ACHN (cell line): ENCODE measurements at regions not wholly inside any gene's neighbourhood (a gene's known extent, or its start where the extent isn't known, plus 50 kb on each side); places are given as distances from the start of the nearest gene placed in this dataset.

Experiments
- DNase-seq: peaks from one replicate; pipeline ENCODE4 v3.0.0-alpha.2; 2015
- in situ Hi-C: cut with HindIII; loops from 2 replicates; pipeline ENCODE4 v1.10.0; 2017; ENCODE audit warnings: low sequenced_read_pairs, low pct_ligation_motif_present, low pct_unique_long_range_greater_than_20kb

- in situ Hi-C loops: no loop called here
- no peak for DNase-seq
Measured at GRCh38 chr15:89400782-89401545, 66.3 kb upstream of the POLG start.

GRCh38 chr15:89400116-89400781, 65.6 kb upstream of the POLG start:
- in situ Hi-C loops: no loop called here
- DNase-seq: no peak

- peak; percentile 60 for DNase-seq
- in situ Hi-C loops: no loop called here
Measured at GRCh38 chr15:89399238-89400115, 64.9 kb upstream of the POLG start.

DNA sequence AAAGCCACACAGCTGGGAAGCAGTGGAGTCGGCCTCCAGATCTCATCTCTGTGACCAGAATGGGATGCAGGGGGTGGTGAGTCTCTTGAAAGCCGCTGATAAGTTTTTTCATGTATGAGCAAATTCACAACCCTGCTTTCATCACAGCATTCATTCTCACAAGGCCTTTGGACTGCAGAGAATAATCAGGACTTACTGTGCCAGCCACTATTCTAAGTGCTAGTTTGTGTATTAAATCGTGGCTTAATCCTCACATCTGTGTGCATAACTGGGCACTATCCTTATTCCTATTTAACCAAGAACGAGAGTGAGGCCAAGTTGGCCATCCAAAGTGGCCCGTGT, 64.2 kb upstream of the POLG start:
- in situ Hi-C loops: no loop called here
- DNase-seq: no peak

DNA sequence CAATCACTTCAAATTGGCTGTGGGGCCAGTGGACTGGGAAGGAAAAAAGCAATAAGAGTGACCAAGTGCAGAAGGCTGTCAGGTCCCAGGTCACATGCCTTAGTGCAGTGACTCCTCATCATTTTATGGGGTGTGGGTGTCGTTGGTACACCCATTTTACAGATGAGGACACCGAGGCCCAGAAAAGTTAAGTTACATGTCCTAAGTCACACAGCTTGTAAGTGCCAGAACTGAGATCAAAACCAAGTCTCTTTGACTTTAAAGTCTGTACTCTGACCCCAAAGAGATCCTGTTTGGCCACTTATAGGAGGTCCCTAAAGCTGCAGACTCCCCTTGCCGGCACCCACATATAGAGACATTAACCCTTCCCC, 63.0 kb upstream of the POLG start:
- in situ Hi-C loops: no loop called here

GRCh38 chr15:89396723-89397652, 62.4 kb upstream of the POLG start:
- DNase-seq: no peak
- in situ Hi-C loops: no loop called here

More for the DNA sequence above, 63.0 kb upstream of the POLG start:
- DNase-seq: no peak

- in situ Hi-C loops: no loop called here
- no peak for DNase-seq
Measured at GRCh38 chr15:89395996-89396395, 61.4 kb upstream of the POLG start.

GRCh38 chr15:89395461-89395871, 60.8 kb upstream of the POLG start:
- DNase-seq: no peak
- in situ Hi-C loops: no loop called here

DNA sequence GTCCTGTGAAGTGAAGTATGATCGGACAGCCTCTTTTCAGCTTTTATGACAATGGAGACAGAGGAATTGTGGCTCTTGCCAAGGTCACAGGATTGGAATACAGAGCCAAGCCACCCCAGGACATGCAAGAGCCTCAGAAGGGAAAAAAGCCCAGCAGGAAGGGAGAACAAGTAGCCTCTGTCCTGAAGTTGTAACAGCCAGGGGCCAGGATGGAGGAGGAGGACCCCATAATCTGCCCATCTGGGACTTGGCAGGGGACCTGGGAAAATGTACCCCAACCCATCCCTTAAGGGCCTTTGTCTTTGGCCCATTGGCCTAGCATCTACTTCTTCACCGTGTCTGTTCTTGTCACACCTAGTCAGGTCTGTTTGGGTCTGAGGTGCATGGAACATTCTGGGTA, 60.4 kb upstream of the POLG start:
- no peak for DNase-seq
- in situ Hi-C loops: no loop called here

GRCh38 chr15:89393056-89393455, 58.4 kb upstream of the POLG start:
- DNase-seq: no peak
- in situ Hi-C loops: no loop called here

GRCh38 chr15:89391685-89392257, 57.1 kb upstream of the POLG start:
- no peak for DNase-seq
- in situ Hi-C loops: no loop called here

DNA sequence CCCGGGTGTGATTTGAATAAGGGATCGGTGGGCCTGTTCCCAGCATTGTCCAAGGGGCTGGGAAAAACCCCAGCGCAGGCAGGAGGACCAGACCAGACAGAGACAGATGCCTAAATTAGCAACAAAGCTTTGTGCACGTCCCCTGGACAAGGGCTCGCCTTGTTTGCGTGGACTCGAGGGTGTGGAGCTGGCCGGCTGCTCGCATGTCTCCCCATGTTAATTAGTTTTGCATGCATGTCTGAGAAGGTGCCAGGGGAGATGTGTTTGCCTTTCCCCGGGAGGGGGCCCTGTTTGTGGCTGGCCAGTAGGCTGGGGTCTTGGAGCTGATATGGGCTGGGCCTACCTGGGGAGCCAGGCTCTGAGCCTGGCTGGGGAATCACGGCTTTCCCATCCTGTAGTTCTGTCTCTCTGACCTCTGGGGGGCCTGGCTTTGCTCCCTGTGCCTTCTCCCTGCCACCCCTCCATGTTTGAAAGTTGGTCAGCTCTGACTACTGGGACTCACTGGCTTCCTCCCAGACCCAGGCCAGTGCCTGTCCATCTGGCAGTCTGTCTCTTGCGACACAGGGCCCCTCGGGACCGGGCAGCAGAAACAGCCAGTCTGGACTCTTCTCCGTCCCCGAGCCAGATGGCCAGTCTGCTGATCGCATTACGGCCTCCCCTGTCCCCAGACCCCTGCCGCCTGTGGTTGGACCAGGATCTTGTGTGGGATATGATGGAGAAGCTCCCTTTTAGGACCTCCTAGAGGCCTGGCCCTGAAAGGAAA, 55.4 kb upstream of the POLG start:
- no peak for DNase-seq
- in situ Hi-C loops: no loop called here

- no peak for DNase-seq
- in situ Hi-C loops: no loop called here
Measured at GRCh38 chr15:89387140-89387903, 52.7 kb upstream of the POLG start.

DNA sequence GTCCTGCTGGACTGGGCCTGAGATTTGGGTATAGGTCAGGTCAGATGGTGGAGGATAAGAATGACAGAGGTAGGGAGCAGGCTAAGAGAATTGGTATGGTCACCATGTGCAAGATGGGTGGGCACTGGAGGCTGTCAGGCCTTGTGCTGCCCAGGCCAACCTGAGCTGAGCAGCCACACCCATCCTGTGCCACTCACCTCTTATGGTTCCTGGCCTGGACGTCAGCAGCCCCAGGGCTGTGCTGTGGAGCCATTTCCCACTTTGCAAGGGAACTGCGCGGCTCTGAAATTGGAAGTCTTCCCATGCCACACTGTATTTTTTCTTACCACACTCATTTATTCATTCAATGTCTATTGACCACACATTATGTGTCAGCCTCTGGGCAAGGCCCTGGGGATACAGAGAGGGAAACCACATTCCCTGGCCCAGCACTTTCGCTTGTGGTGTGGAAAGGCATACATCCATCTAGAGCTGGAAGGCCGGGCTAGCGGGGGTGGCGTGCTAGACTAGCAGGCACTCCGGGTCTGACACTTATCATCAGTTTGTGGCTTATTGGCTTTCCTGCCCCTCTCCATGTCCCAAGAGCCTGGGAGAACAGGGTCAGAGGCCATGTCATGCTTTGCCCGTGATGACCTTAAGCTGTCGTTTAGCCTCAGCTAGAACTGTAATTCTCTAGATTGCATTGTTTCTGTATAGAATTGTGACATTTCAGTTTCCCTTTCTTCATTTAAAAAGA, 51.1 kb upstream of the POLG start:
- DNase-seq: no peak
- in situ Hi-C loops: no loop called here
